Breast epithelium (tissue), 4 donors: ENCODE measurements at regions not wholly inside any gene's neighbourhood (a gene's known extent, or its start where the extent isn't known, plus 50 kb on each side); places are given as distances from the start of the nearest gene placed in this dataset.
"Not testable (repeated sequence)": the region's sequence is repeated elsewhere in the genome, so short reads cannot be mapped to it uniquely, and the experiment has no call there.

Source experiments
- DNase-seq, 2 donors: peaks; one replicate each; pipeline ENCODE4 v3.0.0-alpha.2; 2019; ENCODE audit warnings: low spot score in 2 of 2
- H3K27ac ChIP-seq, 2 donors: fragments of 200-600 bp; sonication (generic) in 1 of 2; one replicate each; pipeline ENCODE4 v1.5.1; 2016 to 2019; ENCODE audit warnings: mild to moderate bottlenecking in 1 of 2
- H3K27me3 ChIP-seq, 2 donors: fragments of 200-600 bp; sonication (generic) in 1 of 2; one replicate each; pipeline versions ENCODE4 v1.5.1 to v1.6.0; 2017 to 2019; ENCODE audit warnings: control low read depth in 1 of 2, mild to moderate bottlenecking in 1 of 2
- H3K36me3 ChIP-seq: fragments of 200-600 bp; one replicate; pipeline ENCODE4 v1.5.1; 2019
- H3K4me1 ChIP-seq, 2 donors: fragments of 200-600 bp; sonication (generic); one replicate each; pipeline ENCODE4 v1.5.1; 2016 to 2019; ENCODE audit warnings: control low read depth in 1 of 2
- H3K4me3 ChIP-seq, 3 donors: fragments of 200-600 bp; sonication (generic); 1 replicate in 2 of 3; 2 replicates in 1 of 3; pipeline ENCODE4 v1.5.1; 2016 to 2019; ENCODE audit warnings: mild to moderate bottlenecking in 3 of 3, moderate library complexity in 2 of 3
- H3K9me3 ChIP-seq, 2 donors: fragments of 200-600 bp; sonication (generic) in 1 of 2; one replicate each; pipeline ENCODE4 v1.5.1; 2016 to 2019; ENCODE audit warnings: control low read depth in 1 of 2
- CTCF ChIP-seq, 3 donors: fragments of 450-650 bp; IDR thresholded peaks; one replicate each; pipeline ENCODE4 v1.5.1; 2016 to 2017; ENCODE audit warnings: antibody characterized with exemption in 3 of 3, mild to moderate bottlenecking in 3 of 3, moderate library complexity in 3 of 3
- POLR2A ChIP-seq: fragments of 450-650 bp; IDR thresholded peaks from one replicate; pipeline ENCODE4 v1.6.1; 2016; ENCODE audit warnings: antibody characterized with exemption, mild to moderate bottlenecking, moderate library complexity
- POLR2AphosphoS5 ChIP-seq, 3 donors: sonication (generic); formaldehyde crosslinking; IDR thresholded peaks; one replicate each; pipeline ENCODE4 v1.6.1; 2017; ENCODE audit warnings: antibody characterized with exemption in 3 of 3
- intact Hi-C: fragments of 100-400 bp; cut with DNase I; formaldehyde crosslinking; loops from one replicate; pipeline ENCODE4 v1.15.1; 2023; ENCODE audit warnings: low total_unique reads

GRCh38 chr20:54920491-54920890 lies 445.1 kb downstream of the DOK5 start:
- Histone ChIP-seq H3K27ac (no peak overlapping the region), H3K4me1 (no peaks in the 10 kb centered on the region), H3K9me3 (no peaks in the 10 kb centered on the region), H3K27me3 (no peaks in the 10 kb centered on the region), H3K4me3 (no peak overlapping the region), H3K36me3 (no peaks in the 10 kb centered on the region)
- DNase-seq = no peak
- intact Hi-C loops = no loop called here
- TF ChIP-seq POLR2A (no peak), CTCF (IDR thresholded peaks at IDR 0.05) (no peak), POLR2AphosphoS5 (IDR thresholded peaks at IDR 0.05) (no peak)

GRCh38 chr20:54918993-54919392 lies 443.6 kb downstream of the DOK5 start:
- not testable (repeated sequence) for H3K27ac ChIP-seq

GRCh38 chr20:54914995-54915394 lies 439.6 kb downstream of the DOK5 start:
- no peak overlapping the region for H3K4me3 ChIP-seq
- no peaks in the 10 kb centered on the region for H3K27me3 ChIP-seq
- H3K9me3 ChIP-seq = no peaks in the 10 kb centered on the region
- no peak for DNase-seq
- no peak overlapping the region for H3K27ac ChIP-seq
- intact Hi-C loops = no loop called here
- H3K4me1 ChIP-seq = no peaks in the 10 kb centered on the region
- H3K36me3 ChIP-seq = no peaks in the 10 kb centered on the region
- no peak for TF ChIP-seq POLR2A
- TF ChIP-seq CTCF (IDR thresholded peaks at IDR 0.05) = no peak
- TF ChIP-seq POLR2AphosphoS5 (IDR thresholded peaks at IDR 0.05) = no peak

More at GRCh38 chr20:54918993-54919392, 443.6 kb downstream of the DOK5 start:
- H3K36me3 ChIP-seq, H3K4me3 ChIP-seq, H3K27me3 ChIP-seq, H3K4me1 ChIP-seq, H3K9me3 ChIP-seq, intact Hi-C loops, DNase-seq: not testable (repeated sequence)

- H3K36me3 ChIP-seq = no peaks in the 10 kb centered on the region
- DNase-seq = no peak
- no peak overlapping the region for H3K27ac ChIP-seq
- no peaks in the 10 kb centered on the region for H3K27me3 ChIP-seq
- intact Hi-C loops = no loop called here
- no peak for TF ChIP-seq POLR2A
- TF ChIP-seq CTCF (IDR thresholded peaks at IDR 0.05) = no peak
- TF ChIP-seq POLR2AphosphoS5 (IDR thresholded peaks at IDR 0.05) = no peak
- no peaks in the 10 kb centered on the region for H3K4me1 ChIP-seq
- peaks cover 0 to 10% of the 10 kb centered on the region in 2 donors for H3K9me3 ChIP-seq
- no peak overlapping the region for H3K4me3 ChIP-seq
Measured at GRCh38 chr20:54909702-54910101, 434.3 kb downstream of the DOK5 start.

GRCh38 chr20:54906134-54906533 lies 430.7 kb downstream of the DOK5 start:
- intact Hi-C loops, DNase-seq, H3K4me3 ChIP-seq, H3K9me3 ChIP-seq, H3K36me3 ChIP-seq, H3K27ac ChIP-seq, H3K4me1 ChIP-seq, H3K27me3 ChIP-seq: not testable (repeated sequence)

- peaks cover 0 to 20% of the 10 kb centered on the region in 2 donors for H3K9me3 ChIP-seq
- no peaks in the 10 kb centered on the region for H3K27me3 ChIP-seq
- intact Hi-C loops = no loop called here
- H3K4me1 ChIP-seq = no peaks in the 10 kb centered on the region
- TF ChIP-seq POLR2AphosphoS5 (IDR thresholded peaks at IDR 0.05) (no peak), CTCF (IDR thresholded peaks at IDR 0.05) (no peak), POLR2A (no peak)
- no peaks in the 10 kb centered on the region for H3K36me3 ChIP-seq
- no peak for DNase-seq
- H3K27ac ChIP-seq = no peak overlapping the region
- H3K4me3 ChIP-seq = no peak overlapping the region
Measured at GRCh38 chr20:54897787-54898186, 422.4 kb downstream of the DOK5 start.
